Amniotic stem cell (primary cell): ENCODE measurements at regions not wholly inside any gene's neighbourhood (a gene's known extent, or its start where the extent isn't known, plus 50 kb on each side); places are given as distances from the start of the nearest gene placed in this dataset.

Experiments
- DNase-seq: peaks from one replicate; lab custom pipeline; 2025; lab: John Stamatoyannopoulos, UW

DNA sequence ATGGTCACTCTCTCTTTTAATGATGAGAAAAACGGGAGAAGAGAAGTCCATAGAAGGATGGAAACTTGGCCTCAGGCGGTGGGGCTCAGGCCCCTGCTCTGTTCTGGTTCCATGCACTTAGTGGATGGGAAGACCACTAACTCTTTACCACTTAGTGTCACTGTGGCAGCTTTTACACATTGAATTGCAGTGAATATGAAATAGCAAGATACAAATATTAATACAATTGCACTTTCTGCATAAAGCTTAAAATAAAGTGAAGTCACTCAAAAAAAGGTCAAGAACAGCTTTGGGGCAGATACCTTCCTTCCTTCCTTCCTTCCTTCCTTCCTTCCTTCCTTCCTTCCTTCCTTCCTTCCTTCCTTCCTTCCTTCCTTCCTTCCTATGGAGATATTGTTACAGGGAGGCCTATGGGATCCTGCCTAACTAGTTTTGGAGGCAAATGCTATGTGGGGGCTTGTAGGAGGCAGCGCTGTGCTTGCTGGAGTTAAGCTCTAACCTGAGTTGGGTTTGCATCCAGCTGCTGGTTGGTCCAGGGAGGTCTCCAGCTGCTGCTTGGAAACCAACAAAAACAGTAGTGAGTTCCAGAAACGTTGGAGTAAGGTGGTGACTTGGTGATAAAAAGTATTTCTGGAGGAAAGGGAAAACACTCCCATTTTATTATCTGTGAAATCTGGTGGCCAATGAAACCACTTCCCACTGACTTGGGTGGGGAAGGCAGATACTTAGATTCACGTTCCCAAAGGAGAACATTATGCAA lies 62.3 kb upstream of the NKX2-2 start:
- DNase-seq = no peak

DNA sequence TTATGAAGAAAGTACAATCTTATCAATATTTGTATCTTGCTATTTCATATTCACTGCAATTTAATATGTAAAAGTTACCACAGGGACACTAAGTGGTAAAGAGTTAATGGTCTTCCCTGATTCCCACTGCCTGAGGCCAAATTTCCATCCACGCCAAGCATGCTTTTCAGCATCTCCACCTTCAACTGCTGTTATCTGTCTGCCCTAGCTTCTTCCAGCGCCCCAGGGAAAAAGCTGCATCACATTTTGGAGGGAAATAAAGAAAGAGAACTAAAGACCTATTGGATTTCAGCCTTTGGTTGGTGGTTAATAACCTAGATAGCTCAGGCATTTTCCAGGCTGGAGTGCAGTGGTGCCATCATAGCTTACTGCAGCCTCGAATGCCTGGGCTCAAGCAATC lies 61.3 kb upstream of the NKX2-2 start:
- DNase-seq = no peak

DNA sequence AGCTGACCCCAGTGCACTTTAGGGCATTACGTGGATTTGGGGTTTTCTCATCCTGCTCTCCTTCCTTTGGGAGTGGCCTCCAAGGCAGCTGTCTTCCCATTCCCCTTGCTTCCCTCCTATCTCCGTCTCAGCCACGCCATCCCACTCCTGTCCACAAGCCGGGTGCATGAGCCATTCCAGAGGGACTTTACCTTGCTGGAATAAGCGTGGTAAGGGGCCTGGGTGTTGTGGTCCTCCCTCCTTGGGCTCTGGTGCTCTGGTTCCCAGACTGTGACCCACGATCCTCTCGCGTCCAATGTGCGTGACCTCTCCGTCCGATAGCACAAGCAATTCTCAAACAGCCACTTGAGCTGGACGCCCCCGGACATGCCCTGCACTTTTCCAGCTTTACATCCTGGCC lies 60.6 kb upstream of the NKX2-2 start:
- DNase-seq = no peak

DNA sequence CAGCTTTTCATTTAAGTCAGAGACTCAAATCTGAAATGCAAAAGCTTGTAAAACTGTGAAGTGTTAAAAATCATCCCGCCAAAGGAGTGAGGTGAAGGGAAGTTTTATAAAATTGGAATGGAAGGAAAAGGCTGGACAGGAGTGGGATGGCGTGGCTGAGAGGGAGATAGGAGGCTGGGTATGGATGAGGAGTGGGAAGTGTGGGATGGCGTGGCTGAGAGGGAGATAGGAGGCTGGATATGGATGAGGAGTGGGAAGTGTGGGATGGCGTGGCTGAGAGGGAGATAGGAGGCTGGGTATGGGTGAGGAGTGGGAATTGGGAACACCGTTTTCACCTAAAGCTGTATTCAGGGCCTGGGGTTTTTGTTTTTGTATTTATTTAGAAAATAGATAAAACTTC lies 59.4 kb upstream of the NKX2-2 start:
- DNase-seq = no peak

DNA sequence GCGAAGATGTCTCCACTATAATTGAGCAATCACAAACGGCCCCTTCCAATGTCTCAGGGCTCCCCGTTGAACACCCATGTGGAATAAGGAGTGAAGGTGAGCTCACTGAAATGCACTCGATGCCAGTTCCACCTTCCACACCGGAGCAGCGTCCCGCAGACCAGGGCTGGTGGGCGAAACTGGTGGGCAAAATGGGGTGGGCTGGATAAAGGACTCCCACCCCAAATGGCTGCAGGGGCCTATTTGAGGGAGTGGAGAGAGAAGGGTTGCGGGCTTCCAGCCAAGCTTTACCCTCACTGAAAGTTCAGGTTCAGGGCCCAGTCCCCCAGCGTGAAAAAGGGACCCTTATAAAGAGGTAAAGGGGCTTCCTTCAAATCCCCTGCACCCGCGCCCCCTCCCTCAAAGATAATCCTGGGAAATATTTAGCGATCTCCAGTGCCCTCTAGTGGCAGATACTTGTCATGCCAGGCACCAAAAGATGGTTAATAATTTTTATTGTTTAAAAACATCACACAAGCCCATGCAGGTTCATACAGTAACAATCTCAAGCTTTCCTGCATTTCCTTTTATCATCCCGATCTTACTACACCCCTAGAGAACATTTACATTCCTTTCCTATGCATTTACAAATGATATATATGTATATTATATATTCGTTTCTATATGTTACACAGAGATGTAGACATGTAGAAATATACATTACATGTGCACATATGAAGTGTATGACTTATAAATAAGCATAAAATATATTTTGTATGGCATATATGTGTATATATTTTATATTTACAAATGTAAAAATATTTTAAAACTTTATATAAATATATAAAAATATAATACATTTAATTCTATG lies 58.2 kb upstream of the NKX2-2 start:
- DNase-seq = no peak

DNA sequence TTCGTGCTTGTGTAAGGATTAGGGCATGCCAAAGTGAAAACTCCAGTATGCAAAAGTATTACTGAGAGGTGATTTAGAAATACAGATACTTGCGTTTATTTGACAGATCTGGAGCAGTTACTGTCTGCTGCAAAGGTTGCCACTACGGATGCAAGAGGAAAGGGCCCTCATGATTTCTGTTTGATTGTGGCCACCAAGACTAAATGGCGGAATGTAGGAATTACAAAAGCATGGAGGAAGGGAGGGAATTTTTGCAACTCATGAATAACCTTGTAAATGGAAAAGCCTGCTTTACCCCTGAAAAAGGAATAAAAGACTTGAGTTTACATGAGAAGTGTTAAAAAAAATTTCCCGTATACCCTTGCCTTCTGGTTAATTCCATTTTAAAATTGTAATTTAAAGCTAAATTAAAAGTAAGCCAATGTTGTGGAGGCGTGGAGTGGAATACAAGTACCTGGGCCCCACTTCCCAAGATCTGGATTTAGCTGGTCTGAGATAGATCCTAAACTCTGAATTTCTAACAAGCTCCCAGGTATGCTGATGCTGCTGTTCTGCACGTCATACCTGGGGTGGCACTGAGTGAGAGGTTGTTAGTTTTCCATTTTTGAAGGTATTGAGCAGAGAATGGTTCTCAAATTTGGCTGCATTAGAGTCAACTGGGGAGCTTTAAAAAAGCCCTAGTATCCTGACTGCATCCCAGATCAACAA lies 56.6 kb upstream of the NKX2-2 start:
- no peak for DNase-seq

DNA sequence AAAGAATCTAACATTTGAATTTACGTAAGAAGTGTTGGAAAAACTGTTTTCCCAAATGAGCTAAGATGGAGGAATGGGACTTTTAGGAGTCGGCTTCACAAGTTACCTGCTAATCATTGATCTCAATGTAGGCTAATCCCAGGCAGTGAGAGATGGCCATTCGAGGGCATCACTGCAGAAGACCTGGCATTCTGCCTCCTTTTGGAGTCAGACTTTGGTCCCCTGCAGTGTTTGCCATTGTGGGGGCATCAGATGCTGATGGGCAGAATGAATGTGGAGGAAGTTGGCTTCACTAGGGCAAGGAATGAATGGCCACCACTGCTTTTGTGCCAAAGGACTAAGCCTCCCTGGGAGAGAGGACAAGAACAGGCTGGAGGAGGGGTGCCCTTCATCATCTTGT lies 55.7 kb upstream of the NKX2-2 start:
- DNase-seq = no peak

DNA sequence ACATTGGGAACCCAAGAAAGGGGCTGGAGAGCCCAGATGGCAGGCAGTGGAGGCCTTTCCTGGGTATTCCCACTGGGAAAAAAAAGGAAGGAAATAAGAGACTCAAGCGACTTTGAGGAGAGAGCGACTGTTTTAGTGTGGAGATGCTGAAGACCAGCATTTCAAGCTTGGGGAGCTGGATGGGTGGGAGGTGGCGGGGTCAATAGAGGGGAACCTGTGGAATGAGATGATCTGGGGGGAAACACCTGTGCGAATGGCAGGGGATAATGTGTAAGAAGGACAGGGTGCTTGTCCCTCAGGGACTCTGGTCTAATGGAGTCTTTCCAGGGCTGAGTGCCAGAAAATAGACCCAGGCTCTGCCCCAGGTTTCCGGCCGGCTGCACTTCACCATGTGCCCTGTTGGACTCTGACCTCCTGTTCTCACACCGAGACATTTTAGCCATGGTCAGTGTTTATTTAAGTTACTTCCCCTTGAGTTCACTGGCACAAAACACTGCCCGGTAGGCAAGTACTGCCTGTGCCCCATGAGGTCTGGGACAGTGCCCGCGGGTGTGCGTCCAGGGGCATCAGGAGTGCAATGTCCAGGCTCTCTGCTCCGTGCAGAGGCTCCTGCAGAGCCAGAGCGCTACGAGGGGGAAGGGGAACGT lies 50.4 kb upstream of the NKX2-2 start:
- no peak for DNase-seq
